Coronary artery (tissue), 2 donors: ENCODE measurements at regions not wholly inside any gene's neighbourhood (a gene's known extent, or its start where the extent isn't known, plus 50 kb on each side); places are given as distances from the start of the nearest gene placed in this dataset.
"Not testable (repeated sequence)": the region's sequence is repeated elsewhere in the genome, so short reads cannot be mapped to it uniquely, and the experiment has no call there.

ENCODE experiments used
- DNase-seq: peaks from one replicate; pipeline ENCODE4 v3.0.0-alpha.2; 2017; ENCODE audit warnings: low spot score
- H3K27ac ChIP-seq, 2 donors: fragments of 200-600 bp; sonication (generic); one replicate each; pipeline ENCODE4 v1.5.1; 2016 to 2019
- H3K4me3 ChIP-seq: fragments of 200-600 bp; sonication (generic); 2 replicates; pipeline ENCODE4 v1.5.1; 2016; ENCODE audit warnings: mild to moderate bottlenecking, moderate library complexity
- TF ChIP-seq, protein P1 (sequence below): fragments of 200-600 bp; sonication (generic); IDR thresholded peaks from one replicate; pipeline ENCODE4 v1.5.1; 2019; ENCODE audit warnings: antibody characterized with exemption

DNA sequence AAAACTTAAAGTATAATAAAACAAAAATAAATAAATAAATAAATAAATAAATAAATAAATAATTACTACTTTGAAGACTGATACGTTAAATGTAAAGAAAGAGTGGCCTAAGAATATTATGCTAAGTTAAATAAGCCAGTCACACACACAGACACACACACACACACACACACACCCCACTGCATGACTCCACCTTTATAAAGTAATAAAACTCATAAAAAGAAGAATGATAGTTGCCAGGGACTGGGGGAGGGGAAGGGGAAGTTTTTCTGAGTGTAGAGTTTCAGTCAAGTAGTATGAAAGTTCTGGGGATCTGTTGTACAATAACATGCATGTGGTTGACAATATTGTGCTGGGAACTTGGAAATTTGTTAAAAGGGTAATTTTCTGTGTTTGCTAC, 1237.5 kb upstream of the GYPC start:
- TF ChIP-seq, protein P1, sequence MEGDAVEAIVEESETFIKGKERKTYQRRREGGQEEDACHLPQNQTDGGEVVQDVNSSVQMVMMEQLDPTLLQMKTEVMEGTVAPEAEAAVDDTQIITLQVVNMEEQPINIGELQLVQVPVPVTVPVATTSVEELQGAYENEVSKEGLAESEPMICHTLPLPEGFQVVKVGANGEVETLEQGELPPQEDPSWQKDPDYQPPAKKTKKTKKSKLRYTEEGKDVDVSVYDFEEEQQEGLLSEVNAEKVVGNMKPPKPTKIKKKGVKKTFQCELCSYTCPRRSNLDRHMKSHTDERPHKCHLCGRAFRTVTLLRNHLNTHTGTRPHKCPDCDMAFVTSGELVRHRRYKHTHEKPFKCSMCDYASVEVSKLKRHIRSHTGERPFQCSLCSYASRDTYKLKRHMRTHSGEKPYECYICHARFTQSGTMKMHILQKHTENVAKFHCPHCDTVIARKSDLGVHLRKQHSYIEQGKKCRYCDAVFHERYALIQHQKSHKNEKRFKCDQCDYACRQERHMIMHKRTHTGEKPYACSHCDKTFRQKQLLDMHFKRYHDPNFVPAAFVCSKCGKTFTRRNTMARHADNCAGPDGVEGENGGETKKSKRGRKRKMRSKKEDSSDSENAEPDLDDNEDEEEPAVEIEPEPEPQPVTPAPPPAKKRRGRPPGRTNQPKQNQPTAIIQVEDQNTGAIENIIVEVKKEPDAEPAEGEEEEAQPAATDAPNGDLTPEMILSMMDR = no peak
- Histone ChIP-seq H3K27ac (no peak overlapping the region), H3K4me3 (no peak overlapping the region)
- DNase-seq = no peak

DNA sequence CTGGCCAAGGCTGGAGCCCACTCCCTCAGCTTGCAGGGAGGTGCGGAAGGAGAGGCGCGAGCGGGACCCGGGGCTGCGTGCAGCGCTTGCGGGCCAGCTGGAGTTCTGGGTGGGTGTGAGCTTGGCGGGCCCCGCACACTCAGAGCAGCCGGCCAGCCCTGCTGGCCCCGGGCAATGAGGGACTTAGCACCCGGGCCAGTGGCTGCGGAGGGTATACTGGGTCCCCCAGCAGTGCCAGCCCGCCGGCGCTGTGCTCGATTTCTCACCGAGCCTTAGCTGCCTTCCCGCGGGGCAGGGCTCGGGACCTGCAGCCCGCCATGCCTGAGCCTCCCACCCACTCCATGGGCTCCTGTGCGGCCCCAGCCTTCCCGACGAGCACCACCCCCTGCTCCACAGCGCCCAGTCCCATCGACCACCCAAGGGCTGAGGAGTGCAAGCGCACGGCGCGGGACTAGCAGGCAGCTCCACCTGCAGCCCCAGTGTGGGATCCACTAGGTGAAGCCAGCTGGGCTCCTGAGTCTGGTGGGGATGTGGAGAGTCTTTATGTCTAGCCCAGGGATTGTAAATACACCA, 1233.7 kb upstream of the GYPC start:
- DNase-seq, H3K27ac ChIP-seq, H3K4me3 ChIP-seq: not testable (repeated sequence)

DNA sequence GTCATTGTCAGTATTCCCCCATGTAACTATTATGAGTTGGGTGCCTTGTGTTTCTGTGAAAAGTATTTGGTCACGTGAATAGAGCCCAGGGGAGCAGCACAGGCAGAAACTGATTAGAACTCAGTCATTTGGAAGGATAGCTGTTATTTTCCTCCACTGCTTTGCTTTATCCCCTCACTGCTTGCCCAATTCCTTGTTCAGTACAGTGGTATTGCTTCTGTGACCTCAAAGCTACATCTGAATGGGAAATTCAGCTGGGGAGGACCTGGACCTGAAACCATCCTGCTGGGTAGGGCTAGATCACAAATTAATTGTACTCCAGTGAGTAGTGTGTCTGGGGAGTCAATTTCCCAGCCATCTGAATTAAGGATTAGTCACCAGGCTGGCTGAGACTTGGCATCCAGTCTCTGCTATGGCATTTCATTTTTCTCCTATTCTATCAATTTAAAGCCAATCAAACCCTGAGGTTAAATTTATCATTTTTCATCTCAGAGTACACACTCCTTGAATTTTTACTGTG, 1231.6 kb upstream of the GYPC start:
- DNase-seq = no peak
- TF ChIP-seq, protein P1 = no peak
- Histone ChIP-seq H3K4me3 (no peak overlapping the region), H3K27ac (no peak overlapping the region)

DNA sequence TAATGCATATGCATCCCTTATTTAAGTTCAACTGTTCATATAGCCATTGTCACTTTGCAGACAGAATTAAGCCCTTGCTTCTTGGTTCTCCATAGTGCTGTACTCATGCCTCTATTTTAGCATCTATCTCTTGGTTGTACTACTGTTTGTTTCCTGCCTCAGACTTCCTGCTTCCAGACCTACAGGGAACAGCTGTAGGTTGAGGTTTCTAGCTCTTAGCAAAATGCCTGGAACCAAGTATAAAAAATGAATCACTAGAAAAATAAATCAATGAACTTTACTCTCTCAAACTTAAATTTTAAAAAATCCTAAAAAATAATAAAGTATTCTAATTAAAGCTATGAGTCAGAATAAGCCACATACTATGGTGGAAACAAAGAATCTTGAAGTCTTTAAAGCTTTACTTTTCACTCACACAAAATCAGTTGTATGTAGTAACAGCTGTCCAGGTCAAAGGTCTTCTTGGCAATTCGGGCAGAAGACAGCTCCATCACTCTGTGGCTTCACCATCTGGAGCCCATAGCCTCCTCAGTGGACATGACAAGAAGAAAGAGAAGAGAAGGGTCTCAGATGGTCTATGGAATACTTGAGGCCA, 1228.1 kb upstream of the GYPC start:
- TF ChIP-seq, protein P1 = no peak
- no peak for DNase-seq
- no peak overlapping the region for H3K4me3 ChIP-seq

DNA sequence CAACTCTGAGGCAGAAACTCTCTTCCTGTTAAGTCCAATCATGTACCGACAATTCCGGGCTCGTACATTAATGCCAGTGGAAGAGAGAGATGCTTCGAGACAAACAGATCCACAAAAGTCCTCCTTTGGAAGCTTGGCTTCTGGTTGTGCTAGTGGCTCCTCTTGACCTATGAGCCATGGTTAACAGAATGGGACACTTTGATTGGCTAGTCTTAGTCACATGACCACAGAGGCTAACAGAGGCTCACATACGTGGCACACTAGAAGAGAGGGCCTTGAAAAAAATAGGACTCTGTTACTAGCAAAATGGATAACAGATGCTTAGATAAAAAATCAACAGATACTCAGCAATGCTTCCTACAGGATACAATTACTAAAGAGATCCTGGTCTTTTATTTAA, 1211.9 kb upstream of the GYPC start:
- DNase-seq = no peak
- TF ChIP-seq, protein P1 = no peak
- Histone ChIP-seq H3K27ac (no peak overlapping the region), H3K4me3 (no peak overlapping the region)

More for the DNA sequence above, 1228.1 kb upstream of the GYPC start:
- H3K27ac ChIP-seq = no peak overlapping the region

DNA sequence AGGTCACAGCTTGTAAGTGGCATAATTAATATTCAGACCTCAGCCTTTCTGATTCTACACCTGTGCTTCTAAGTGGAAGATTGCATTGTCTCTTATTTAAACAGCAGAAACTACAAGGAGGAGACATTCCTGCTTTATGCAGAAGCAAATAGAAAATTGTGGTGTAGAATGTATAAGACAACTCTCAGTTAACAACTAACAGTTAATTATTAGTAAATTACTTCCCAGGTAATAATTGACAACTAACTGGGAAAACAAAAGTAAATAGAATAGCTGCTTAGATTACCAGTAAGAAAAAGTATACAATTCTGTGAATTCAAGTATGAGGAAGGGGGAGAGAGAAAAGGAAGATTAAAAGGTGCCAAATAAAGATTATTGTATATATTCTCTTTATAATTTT, 1210.5 kb upstream of the GYPC start:
- TF ChIP-seq, protein P1 = no peak
- H3K4me3 ChIP-seq = no peak overlapping the region
- no peak for DNase-seq
- no peak overlapping the region for H3K27ac ChIP-seq

DNA sequence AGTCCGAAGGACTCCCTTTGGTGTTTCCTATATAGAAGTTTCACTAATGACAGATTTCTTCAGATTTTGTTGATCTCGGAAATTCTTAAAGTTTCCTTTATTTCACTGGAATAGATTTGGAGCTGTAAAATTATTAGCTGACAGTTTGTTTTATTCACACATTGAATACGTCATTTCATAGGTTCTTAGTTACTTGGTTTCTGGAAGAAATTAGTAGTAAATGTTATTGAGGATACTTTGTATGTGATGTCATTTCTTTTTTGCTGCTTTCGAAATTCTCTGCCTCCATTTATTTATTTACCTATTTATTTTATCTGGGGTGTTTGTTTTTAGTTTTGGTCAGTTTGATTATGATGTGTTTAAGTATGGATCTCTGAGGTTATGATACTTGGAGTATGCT, 1205.9 kb upstream of the GYPC start:
- H3K27ac ChIP-seq = no peak overlapping the region
- no peak for DNase-seq
- TF ChIP-seq, protein P1 = no peak
- no peak overlapping the region for H3K4me3 ChIP-seq
